HG03135 (cell line): ENCODE measurements at regions not wholly inside any gene's neighbourhood (a gene's known extent, or its start where the extent isn't known, plus 50 kb on each side); places are given as distances from the start of the nearest gene placed in this dataset.
"Not testable (repeated sequence)": the region's sequence is repeated elsewhere in the genome, so short reads cannot be mapped to it uniquely, and the experiment has no call there.

ENCODE experiments used
- ATAC-seq: cut with Tn5 transposase; IDR thresholded peaks from one replicate; pipeline ENCODE4 v1.9.1; 2021; ENCODE audit warnings: mild to moderate bottlenecking, moderate library complexity; ENCODE audit not compliant: unreplicated experiment

DNA sequence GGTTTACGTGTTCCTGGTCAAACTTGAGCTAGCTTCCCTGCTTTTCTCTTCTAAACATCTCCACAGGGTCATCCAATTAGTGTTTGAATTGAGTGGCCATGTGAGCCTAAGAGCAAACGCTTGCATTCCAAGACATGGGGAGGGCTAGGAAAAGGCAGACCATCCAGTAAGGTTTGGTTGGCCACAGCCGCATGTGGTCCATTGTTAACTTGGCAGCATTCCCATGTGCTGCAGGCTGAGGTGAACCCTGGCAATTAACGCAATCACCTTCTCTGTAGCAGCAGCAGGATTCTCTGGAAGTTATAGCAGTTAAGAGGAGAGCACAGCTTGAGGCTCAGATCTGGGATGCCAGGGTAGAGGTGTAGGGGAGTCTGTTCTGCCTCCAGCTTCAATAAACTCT lies 502.2 kb upstream of the LMCD1 start:
- no peak for ATAC-seq

DNA sequence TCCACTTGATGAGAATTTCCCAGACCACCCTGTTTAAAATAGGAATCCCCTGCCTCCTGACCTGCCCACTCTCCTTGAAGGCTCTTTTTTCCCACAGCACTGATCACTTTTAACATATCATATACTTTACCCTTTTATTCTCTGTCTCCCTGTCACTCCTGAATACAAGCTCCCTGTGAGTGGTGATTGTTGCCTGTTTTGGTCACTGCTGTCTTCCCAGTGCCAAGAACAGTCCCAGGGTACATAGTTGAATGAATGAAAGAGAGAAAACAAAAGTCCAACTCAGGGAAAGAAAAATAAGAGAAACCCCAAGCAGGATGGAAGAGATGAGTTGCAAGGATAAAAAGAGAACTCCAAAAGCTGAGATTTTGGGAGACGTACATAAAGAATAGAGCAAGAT lies 500.3 kb upstream of the LMCD1 start:
- no peak for ATAC-seq

DNA sequence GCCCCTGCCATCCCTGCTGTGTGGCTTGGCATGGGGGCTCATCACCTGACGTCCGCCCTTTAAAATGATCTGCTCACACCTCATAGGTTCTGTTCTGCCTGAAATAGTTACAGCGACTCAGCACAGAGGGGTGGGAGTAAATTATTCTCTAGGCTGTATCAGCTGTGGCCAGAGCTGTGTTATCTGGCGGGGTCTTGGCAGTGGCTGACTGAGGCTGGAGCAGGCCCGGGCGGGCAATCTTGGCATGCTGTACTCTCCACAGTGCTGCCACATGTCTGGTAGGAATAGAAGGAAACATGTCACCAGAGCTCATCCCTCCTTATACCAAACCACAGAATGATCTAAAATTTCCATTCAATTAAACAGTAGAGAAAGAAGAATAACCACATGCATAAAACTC lies 499.9 kb upstream of the LMCD1 start:
- no peak for ATAC-seq

DNA sequence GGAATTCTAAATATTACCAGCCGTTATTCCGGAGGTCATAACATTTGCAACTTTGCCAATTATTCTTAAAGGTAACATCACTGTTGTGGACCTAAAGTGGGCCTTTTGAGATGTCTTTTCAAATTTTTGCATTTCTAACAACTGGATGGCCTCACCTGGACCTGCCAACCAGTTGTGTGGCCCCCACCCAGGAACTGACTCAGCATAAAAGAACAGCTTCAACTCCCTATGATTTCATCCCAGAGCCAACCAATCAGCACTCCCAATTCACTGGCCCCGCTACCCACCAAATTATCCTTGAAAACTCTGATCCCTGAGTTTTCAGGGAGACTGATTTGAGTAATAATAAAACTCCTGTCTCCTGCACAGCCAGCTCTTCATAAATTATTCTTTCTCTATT lies 489.7 kb upstream of the LMCD1 start:
- no peak for ATAC-seq

DNA sequence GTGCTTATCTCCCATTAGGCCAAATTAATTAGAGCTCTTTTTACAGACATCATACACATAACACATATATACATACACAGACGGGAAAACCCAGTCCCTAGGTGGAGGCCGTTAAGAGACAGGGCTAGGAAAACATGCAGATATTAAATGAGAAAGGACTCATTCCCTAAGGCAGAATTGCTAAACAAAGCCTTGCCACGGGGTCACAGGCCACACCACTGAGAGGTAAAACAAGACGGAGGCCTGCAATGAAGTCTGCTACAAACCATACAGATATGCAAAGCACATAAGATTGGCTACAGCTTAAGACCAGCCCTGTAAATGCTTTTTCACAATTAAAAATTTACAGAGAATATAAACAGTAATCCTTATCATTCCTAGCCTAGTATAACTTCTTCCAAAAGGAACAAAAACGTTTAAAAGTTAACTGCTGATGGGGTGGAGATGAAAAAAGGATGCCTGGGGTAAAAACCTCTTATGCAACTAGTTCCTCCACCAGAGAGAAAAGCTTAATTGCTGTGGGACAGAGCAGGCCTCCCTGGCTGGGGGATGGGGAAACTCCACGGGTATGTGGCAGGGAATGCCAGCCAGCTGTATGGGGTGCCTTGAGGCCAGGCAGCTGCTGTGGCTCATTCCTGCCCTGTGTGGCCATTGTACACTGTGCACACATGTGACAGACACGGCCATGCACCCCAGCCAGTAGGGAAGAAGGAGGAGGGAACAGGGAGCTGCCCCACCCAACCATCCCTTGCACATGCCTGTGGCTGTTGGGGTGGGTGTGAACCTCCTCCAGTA lies 481.4 kb upstream of the LMCD1 start:
- no peak for ATAC-seq

DNA sequence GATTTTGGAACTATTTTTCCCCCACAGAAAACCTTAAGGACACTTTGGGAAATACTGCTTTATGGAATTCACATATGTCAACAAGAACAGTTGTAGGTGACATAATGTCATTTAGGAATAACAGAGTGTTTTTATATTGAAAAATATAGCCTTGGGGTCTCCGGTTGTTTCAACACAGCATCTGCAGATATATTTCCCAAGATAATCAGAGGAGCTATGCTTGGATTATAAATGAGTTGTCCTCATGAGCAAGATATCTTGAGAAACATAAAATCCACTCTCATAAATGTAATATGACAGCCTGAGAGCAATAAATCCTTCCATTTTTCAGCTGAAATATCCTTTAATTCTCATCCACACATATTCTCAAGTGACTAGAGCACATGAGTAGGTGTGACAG lies 473.7 kb upstream of the LMCD1 start:
- ATAC-seq: no peak

DNA sequence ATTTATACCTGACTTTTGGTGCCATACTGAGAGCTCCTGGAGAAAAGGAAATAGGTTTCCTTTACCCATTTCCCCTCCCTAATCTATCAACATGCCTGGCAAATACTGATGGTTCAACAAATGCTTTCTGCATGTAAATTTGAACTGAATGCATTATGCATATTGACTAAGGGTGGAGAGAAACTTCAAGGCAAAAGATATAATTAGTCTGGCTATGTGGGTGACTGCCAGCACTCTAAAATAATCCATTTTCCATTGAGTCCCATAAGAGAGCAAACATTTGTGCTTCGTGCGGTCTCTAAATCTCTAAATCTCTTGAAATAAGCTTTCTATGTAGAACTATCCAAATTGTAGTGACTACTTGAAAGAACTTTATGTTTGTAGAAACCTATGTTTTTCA lies 451.3 kb upstream of the LMCD1 start:
- ATAC-seq: no peak

DNA sequence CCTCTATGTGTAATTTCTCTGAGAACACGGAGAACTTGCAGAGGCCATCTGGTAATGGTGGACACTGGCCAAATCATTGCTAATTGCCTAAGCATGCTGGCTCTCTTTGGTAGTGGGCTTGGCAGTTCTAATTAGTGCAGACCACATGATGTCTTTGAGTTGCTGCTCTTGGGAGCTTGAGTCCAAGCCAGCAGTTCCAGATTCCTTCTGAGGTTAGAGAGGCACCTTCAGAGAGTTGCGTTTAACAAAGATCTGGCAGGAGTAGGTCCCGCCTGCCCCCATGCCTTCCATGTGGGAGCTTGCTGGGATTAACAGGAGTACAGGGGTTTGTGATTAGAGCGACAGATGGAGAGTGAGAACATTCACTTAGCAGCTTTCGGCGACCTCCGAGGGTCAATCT lies 449.0 kb upstream of the LMCD1 start:
- ATAC-seq: no peak

DNA sequence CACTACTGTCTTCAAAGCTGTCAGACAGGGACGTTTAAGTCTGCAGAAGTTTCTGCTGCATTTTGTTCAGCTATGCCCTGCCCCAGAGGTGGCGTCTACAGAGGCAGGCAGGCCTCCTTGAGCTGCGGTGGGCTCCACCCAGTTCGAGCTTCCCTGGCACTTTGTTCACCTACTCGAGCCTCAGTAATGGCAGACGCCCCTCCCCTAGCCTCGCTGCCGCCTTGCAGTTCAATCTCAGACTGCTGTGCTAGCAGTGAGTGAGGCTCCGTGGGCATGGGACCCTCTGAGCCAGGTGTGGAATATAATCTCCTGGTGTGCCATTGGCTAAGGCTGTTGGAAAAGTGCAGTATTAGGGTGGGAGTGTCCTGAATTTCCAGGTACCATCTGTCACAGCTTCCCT lies 433.5 kb upstream of the LMCD1 start:
- ATAC-seq: not testable (repeated sequence)

DNA sequence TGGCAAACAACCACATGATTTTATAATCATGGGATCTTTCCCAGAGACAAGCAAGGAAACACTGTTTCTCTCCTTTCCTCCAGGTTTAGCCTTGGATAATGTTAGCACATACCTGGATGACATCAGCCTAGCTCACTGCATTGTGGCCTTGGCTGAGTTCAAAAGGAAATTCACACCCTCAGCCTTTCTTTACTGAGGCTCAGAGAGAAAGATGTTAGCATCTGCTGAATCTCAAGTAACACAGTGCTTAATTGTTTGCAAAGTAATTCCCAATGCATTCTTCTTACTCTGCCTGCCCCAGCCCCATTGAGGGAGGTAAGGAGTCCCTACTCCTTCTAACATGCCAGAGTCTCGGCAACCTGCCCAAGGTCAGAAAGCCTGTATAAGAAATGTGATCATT lies 432.2 kb upstream of the LMCD1 start:
- ATAC-seq: no peak

DNA sequence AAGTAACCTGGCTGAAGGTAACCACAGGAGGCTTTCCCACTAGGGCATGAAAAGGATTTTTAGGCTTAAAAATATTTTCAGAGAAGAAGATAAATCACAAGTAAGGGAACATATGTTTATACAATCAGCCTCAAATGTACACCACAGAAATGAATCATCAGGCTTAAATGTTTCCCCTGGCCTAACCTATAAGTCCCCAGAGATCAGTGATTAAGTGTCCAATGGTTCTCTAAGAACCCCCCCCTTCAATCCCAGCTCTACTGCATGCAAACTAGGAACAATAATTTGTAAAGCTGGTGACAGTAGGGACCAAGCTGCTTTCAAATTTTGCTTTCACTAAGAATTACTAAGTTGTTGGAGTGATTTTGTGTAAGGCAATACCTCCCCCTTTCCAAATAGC lies 431.6 kb upstream of the LMCD1 start:
- ATAC-seq: no peak

DNA sequence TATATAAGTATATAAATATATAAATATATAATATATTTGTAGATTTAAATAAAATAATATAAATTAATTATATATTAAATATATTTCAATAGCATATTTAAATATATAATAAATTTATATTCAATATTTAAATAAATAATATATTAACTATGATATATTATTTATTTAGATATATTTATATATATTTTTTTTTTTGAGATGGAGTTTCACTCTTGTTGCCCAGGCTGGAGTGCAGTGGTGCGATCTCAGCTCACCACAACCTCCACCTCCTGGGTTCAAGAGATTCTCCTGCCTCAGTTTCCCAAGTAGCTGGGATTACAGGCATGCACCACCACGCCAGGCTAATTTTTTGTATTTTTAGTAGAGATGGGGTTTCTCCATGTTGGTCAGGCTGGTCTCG lies 426.9 kb upstream of the LMCD1 start:
- ATAC-seq: not testable (repeated sequence)

DNA sequence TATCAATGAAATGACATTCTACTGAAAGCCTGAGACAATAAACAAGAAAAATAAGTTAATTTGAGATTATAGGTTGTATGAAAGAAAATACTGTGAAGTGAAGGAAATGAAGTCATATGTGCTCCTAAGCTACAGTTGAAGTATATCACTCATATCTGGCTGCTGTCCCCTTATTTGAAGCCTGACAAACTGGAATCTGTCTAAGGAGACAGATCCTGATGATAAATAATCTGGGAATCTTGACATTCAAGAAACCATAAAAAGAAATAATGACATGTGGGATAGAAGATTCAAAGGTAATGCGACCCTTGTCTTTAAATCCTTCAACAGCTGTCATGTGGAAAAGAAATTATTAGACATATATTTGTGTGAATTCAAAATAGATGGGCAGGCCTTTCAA lies 424.5 kb upstream of the LMCD1 start:
- no peak for ATAC-seq

DNA sequence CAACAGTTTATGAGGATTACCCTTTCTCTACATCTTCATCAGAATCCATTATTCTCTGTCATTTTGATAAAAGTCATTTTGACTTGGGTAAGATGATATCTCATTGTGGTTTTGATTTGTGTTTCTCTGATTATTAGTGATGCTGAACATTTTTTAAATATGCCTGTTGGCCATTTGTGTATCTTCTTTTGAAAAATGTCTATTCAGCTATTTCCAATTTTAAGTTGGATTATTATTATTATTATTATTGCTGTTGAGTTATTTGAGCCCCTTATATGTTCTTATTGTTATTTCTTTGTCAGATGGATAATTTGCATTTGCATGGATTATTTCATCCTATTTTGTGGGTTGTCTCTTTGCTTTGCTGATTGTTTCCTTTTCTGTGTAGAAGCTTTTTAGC lies 421.2 kb upstream of the LMCD1 start:
- no peak for ATAC-seq

DNA sequence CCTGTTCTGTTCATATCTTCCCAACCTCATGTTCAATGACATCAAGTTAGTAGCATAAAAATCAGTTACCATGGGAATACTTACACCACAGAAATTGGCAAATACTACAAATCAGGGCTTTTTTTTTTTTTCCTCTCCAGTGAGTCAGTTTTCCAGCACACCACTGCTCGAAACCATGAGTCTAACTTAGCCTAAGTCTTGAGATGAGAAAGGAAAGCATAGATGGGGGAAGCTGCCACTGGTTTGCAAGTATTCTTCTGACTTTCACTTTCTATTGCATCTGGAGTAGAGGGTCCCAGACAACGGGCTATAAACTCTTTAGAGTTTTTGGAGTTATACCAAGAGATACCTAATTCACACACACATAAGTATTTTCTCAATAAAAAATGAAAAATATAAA lies 416.1 kb upstream of the LMCD1 start:
- no peak for ATAC-seq

DNA sequence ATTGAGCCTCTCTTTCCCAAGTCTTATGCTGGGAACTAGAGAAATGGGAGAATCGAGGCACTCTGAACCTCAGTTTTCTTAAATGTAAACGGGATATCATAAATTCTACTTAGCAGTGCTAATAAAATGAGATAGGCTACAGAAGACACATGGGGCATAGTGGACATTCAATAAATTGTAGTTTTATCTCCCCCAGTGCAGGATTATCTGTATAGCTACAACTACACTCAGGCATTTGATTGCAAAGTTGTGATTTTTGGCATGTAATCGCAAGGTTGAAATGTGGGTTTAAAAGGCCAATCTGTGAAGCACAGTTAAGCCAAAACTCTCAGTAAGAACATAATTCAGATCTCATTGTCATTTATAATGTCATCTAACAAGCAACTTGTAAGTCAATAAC lies 413.7 kb upstream of the LMCD1 start:
- ATAC-seq: no peak

DNA sequence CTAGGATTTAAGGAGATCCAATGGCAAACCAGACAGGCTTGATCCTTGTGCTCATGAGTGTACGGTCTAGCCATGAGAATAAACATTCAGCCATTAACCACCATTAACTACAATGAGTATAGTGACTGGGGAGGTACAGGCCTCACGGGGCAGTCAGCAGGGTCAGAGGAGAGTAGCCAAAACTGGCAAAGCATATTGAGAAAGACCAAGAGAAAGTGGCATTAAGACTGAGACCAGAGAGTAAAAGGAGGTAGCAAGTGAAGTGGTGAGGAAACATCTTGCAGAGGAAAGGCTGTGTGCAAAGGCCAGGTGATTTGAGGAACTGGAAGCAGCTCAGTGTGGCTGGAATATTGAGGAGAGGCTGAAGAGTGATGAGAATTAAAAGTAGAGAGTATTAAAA lies 407.2 kb upstream of the LMCD1 start:
- no peak for ATAC-seq

DNA sequence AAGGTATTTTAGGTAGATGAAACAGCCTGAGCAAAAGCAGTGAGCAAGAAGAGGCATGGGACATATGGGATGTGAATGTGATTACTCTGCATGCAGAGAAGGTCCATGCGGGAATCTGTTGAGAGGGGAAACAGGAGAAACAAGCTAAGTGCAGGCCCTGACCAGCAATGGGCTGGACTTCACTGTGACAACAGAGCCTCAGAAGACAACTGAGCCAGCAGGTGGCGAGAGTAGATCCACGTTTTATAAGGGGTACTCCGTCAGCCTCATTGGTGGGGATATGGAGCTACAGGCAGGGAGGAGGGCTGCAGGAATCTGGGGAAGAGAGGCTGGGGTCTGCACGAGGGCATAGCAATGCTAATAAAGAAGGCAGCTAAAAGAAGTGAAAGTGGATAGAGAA lies 405.9 kb upstream of the LMCD1 start:
- no peak for ATAC-seq

DNA sequence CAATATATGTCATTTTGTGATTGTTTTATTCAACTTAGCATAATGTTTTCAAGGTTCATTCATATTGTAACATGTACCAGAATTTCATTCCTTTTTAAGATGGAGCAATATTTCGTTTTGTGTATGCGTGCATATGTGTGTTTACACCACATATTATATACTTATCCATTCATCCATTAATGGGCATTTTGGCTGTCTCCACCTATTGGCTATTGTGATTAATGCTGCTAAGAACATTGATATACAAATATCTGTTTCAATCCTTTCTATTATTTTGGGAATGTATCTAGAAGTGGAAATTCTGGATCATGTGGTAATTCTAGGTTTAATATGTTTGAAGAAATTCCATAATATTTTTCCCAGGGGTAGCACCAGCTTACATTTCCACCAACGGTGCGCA lies 403.9 kb upstream of the LMCD1 start:
- no peak for ATAC-seq

DNA sequence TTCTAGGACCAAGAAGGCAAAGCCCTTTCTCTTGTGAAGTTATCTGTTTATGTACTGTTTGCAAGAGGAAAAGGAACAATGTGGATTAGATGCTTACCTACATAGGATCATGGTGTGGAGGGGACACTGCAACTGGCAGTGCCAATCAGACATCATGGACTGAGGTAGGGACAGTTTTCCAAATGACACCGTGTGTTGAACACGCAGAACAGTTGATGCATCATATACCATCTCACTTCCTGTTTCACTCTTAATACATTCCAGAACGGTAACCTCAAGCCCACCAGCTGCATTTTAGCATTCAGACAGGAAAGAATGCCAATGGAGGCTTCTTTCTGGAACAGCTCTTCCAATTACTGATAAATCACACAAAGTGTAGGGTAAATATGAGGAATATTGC lies 397.7 kb upstream of the LMCD1 start:
- ATAC-seq: no peak

DNA sequence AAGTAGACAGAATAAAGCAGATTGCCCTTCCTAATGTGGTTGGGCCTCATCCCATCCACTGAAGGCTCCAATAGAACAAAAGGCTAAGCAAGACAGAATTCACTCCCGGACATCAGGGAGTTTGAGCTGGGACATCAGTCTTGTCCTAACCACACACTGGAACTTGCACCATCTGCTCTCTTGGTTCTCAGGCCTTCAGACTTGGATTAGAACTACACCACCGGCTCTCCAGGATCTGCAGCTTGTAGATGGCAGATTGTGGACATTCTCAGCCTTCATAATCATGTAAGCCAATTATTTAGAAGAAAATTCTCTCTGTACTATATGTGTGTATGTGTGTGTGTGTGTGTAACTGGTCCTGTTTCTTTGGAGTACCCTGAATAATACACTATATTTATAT lies 394.7 kb upstream of the LMCD1 start:
- ATAC-seq: no peak

DNA sequence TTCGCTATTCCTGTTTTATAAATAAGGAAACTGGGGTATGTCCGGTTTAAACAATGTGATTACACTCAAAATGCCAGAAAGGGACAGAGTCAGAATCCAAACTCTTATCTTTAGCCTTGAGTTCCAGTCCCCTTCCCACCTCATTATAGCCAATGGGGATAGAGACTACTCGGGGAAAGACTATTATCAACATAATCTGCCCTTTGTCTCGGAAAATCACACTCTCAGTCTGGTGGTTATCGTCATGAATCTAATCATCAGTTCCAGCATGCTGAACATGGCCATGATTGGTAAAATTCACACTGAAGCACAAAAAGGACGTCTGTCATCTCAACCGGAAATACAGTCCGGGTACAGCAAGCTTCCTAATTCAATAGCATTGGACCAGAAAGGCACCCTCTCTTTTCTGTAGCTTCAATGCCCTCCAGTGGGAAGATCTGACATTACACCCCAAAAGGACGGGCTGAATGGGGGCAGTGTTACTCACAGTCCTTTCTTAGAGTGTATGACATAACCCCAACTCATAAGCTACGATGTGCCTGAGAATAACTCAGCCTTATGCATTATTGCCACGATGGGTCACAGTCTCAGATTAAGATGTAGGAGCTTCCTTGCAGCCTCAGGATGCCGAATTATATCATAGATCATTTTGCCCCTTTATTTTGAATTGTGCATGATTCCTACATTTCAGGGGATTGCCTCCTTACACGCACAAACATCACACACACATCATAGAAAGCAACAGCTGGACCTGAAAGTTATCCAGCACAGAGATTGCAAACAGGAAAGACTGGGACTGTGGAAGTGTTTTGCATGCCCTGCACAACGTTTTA lies 390.4 kb upstream of the LMCD1 start:
- ATAC-seq: peak; percentile 96
